Activated CD4-positive, alpha-beta T cell treated with anti-CD3 and anti-CD28 coated beads for 36 hours (primary cell): ENCODE measurements at regions not wholly inside any gene's neighbourhood (a gene's known extent, or its start where the extent isn't known, plus 50 kb on each side); places are given as distances from the start of the nearest gene placed in this dataset.
"Not testable (repeated sequence)": the region's sequence is repeated elsewhere in the genome, so short reads cannot be mapped to it uniquely, and the experiment has no call there.

Source experiments
- ATAC-seq: fragments of 200-7000 bp; cut with Tn5 transposase; one replicate; pipeline ENCODE4 v1.10.0; 2021; ENCODE audit warnings: mild to moderate bottlenecking, moderate library complexity
- CTCF ChIA-PET: fragments of 350-600 bp; sonication (Branson Sonifier 250); formaldehyde crosslinking; loops from one replicate; lab custom pipeline; 2021; ENCODE audit warnings: antibody characterized with exemption; lab: Charles Lee
- POLR2A ChIA-PET: fragments of 350-600 bp; sonication (Branson Sonifier 250); formaldehyde crosslinking; loops from one replicate; lab custom pipeline; 2021; ENCODE audit warnings: antibody characterized with exemption, inconsistent platforms; lab: Charles Lee
- DNase-seq: peaks from one replicate; pipeline ENCODE4 v3.0.0-alpha.2; 2020
- H3K27ac Mint-ChIP-seq: one replicate; pipeline ENCODE4 v1.8.0; 2021; ENCODE audit warnings: mixed read lengths
- H3K27me3 Mint-ChIP-seq: one replicate; pipeline ENCODE4 v1.8.0; 2021; ENCODE audit warnings: mixed read lengths
- H3K36me3 Mint-ChIP-seq: one replicate; pipeline ENCODE4 v1.8.0; 2021; ENCODE audit warnings: low read depth, mixed read lengths
- H3K4me1 Mint-ChIP-seq: one replicate; pipeline ENCODE4 v1.8.0; 2021; ENCODE audit warnings: mixed read lengths
- H3K4me3 Mint-ChIP-seq: one replicate; pipeline ENCODE4 v1.8.0; 2021; ENCODE audit warnings: mild to moderate bottlenecking, moderate library complexity, mixed read lengths
- H3K9me3 Mint-ChIP-seq: one replicate; pipeline ENCODE4 v1.8.0; 2021; ENCODE audit warnings: low read depth, mixed read lengths
- intact Hi-C, 2 experiments: fragments of 100-400 bp; cut with DNase I in 1 of 2; cut with micrococcal nuclease in 1 of 2; formaldehyde crosslinking; loops; one replicate each; pipeline versions ENCODE4 v1.14.2 to v1.15.1; 2022 to 2024; cut with DNase I, micrococcal nuclease

DNA sequence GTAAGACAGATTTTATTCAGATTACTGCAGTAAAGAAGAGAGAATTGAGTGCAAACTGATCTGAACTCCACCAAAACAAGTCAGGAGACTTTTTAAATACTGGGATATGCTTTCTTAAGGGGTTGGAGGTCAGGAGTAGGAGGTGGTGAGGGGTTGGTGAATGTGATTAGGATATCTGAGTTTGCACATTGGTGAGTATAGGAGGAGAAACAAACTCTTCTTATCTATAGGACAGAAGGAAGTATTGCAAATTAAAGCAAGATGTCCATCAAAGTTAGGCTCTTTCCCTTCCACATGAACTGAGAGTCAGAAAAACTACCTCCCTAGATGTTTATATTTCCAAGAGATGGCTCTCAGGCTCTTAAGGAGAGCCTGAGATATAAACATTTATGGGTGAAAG lies 114.6 kb upstream of the HTR1E start:
- ChIA-PET POLR2A (no interaction called here), CTCF (no interaction called here)
- DNase-seq (no peak), ATAC-seq (no peak)
- Mint-ChIP-seq H3K27ac (no peak overlapping the region), H3K27me3 (no peaks in the 10 kb centered on the region), H3K4me3 (no peak overlapping the region), H3K9me3 (peaks cover 3% of the 10 kb centered on the region), H3K4me1 (no peaks in the 10 kb centered on the region), H3K36me3 (no peaks in the 10 kb centered on the region)
- intact Hi-C loops: no loop called here

DNA sequence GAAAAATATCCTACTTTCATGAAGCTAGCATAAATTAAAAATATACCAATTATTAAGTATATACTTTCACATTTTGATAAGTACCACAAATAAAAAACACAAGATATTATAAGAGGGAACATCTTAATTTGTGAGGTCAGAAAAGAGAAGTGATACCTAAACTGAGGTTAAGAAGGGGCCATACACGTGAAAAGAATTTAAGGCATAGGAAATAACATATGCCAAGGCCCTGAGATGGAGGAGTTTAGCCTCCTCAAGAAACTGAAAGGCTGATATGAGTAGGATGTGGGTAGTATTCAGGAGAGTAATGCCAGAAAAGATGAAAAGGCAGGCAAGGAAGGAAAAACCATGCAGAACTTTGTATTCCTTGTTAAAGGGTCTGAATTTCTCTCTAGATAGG lies 116.6 kb upstream of the HTR1E start:
- ChIA-PET CTCF (interaction anchor here (0.5 kb wide), 1 partner anchor 953 kb away, joined by 3 read pairs; no protein-coding TSS in a partner anchor), POLR2A (no interaction called here)
- Mint-ChIP-seq H3K36me3 (no peaks in the 10 kb centered on the region), H3K4me3 (no peak overlapping the region), H3K9me3 (peaks cover 3% of the 10 kb centered on the region), H3K27me3 (no peaks in the 10 kb centered on the region), H3K4me1 (no peaks in the 10 kb centered on the region), H3K27ac (no peak overlapping the region)
- intact Hi-C loops: no loop called here
- DNase-seq: no peak
- no peak for ATAC-seq

DNA sequence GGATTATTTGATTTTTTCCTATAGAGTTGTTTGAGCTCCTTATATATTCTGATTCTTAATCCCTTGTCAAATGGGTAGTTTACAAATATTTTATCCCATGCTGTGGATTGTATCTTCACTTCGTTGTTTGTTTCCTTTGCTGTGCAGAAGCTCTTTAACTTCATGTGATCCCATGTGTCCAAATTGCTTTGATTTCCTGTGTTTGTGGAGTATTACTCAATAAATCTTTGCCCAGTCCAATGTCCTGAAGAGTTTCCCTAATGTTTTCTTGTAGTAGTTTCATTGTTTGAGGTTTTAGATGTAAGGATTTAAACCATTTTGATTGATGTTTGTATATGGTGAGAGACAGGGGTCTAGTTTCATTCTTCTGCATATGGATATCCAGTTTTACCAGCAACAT lies 143.7 kb upstream of the HTR1E start:
- ChIA-PET POLR2A (no interaction called here), CTCF (no interaction called here)
- no peaks in the 10 kb centered on the region for H3K4me1 Mint-ChIP-seq
- H3K9me3 Mint-ChIP-seq: no peaks in the 10 kb centered on the region
- H3K27me3 Mint-ChIP-seq: no peaks in the 10 kb centered on the region
- H3K27ac Mint-ChIP-seq: no peak overlapping the region
- ATAC-seq (no peak), DNase-seq (no peak)
- intact Hi-C loops: no loop called here
- no peaks in the 10 kb centered on the region for H3K36me3 Mint-ChIP-seq
- no peak overlapping the region for H3K4me3 Mint-ChIP-seq

DNA sequence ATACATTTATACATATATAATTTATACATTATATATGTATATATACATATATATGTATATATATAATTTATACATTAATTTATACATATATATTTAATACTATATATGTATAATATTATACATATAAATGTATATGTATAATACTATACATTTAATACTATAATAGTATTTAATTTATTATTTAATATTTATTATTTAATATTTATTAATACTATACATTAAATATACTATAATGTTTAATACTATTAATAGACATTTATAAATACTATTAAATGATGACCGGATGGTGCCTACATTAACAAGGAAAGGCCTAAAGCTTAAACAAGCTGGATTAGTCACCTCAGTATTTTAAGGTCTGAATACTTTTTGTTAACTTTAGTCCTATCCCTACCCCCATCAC lies 145.9 kb upstream of the HTR1E start:
- H3K27ac Mint-ChIP-seq: no peak overlapping the region
- no peaks in the 10 kb centered on the region for H3K36me3 Mint-ChIP-seq
- intact Hi-C loops: no loop called here
- CTCF ChIA-PET: no interaction called here
- no peaks in the 10 kb centered on the region for H3K27me3 Mint-ChIP-seq
- POLR2A ChIA-PET: no interaction called here
- H3K4me3 Mint-ChIP-seq: no peak overlapping the region
- H3K9me3 Mint-ChIP-seq: no peaks in the 10 kb centered on the region
- DNase-seq (no peak), ATAC-seq (no peak)
- no peaks in the 10 kb centered on the region for H3K4me1 Mint-ChIP-seq

GRCh38 chr6:86789779-86790411 lies 147.4 kb upstream of the HTR1E start:
- no peaks in the 10 kb centered on the region for H3K9me3 Mint-ChIP-seq
- no peak overlapping the region for H3K4me3 Mint-ChIP-seq
- H3K27me3 Mint-ChIP-seq: no peaks in the 10 kb centered on the region
- no peaks in the 10 kb centered on the region for H3K4me1 Mint-ChIP-seq
- DNase-seq (no peak), ATAC-seq (no peak)
- H3K27ac Mint-ChIP-seq: no peak overlapping the region
- intact Hi-C loops: no loop called here
- CTCF ChIA-PET: no interaction called here
- POLR2A ChIA-PET: no interaction called here
- no peaks in the 10 kb centered on the region for H3K36me3 Mint-ChIP-seq

- CTCF ChIA-PET: no interaction called here
- no peak for DNase-seq
- intact Hi-C loops: no loop called here
- no peak for ATAC-seq
- Mint-ChIP-seq H3K27me3 (no peaks in the 10 kb centered on the region), H3K4me3 (no peak overlapping the region), H3K9me3 (no peaks in the 10 kb centered on the region), H3K27ac (no peak overlapping the region), H3K36me3 (no peaks in the 10 kb centered on the region), H3K4me1 (no peaks in the 10 kb centered on the region)
- POLR2A ChIA-PET: no interaction called here
Observed at GRCh38 chr6:86782328-86782727, 155.0 kb upstream of the HTR1E start.

GRCh38 chr6:86780923-86781322 lies 156.4 kb upstream of the HTR1E start:
- Mint-ChIP-seq H3K9me3 (no peaks in the 10 kb centered on the region), H3K4me3 (no peak overlapping the region), H3K36me3 (no peaks in the 10 kb centered on the region), H3K4me1 (no peaks in the 10 kb centered on the region), H3K27me3 (no peaks in the 10 kb centered on the region), H3K27ac (no peak overlapping the region)
- ATAC-seq (no peak), DNase-seq (no peak)
- ChIA-PET CTCF (no interaction called here), POLR2A (no interaction called here)
- intact Hi-C loops: no loop called here

DNA sequence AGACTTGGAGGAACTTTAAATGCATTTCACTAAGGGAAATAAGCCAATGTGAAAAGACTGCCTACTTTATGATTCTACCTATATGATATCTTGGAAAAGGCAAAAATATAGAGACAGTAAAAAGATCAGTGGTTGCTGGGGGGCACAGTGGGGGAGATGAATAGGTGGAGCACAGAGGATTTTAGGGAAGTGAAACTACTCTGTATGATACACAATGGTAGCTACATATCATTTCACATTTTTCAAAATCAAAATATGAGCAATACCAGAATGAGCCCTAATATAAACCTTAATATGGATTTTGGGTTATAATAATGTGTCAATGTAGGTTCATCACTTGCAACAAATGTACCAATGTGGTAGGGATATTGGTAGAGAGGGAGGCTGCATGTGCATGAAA lies 161.4 kb upstream of the HTR1E start:
- ChIA-PET POLR2A (no interaction called here), CTCF (no interaction called here)
- no peak overlapping the region for H3K27ac Mint-ChIP-seq
- H3K36me3 Mint-ChIP-seq: no peaks in the 10 kb centered on the region
- no peaks in the 10 kb centered on the region for H3K9me3 Mint-ChIP-seq
- H3K4me1 Mint-ChIP-seq: no peaks in the 10 kb centered on the region
- no peak overlapping the region for H3K4me3 Mint-ChIP-seq
- ATAC-seq (no peak), DNase-seq (no peak)
- intact Hi-C loops: no loop called here
- no peaks in the 10 kb centered on the region for H3K27me3 Mint-ChIP-seq

DNA sequence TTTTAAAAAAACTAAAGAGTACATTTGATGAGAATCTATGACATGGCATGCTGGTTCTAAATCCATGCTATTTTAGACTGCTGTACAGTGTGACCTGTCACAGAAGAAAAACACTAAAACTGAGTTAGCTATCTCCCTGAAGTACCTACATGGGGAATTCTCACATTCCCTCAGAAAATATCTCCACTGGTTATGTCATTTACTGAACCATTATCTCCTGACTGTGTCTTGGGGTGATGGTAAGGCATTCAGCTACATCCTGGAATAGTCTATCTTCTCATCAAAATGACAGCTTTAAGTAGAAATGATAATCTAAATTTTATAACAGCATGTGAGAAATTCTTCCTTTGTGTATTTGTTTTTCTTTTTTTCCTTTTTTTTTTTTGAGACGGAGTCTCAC lies 172.1 kb upstream of the HTR1E start:
- no peaks in the 10 kb centered on the region for H3K4me1 Mint-ChIP-seq
- no peaks in the 10 kb centered on the region for H3K36me3 Mint-ChIP-seq
- H3K9me3 Mint-ChIP-seq: peaks cover 14% of the 10 kb centered on the region
- H3K4me3 Mint-ChIP-seq: no peak overlapping the region
- ChIA-PET POLR2A (no interaction called here), CTCF (interaction anchor here (0.8 to 0.9 kb wide), 2 partner anchors 13 to 123 kb away, joined by 3 to 4 read pairs; no protein-coding TSS in a partner anchor)
- no peak for ATAC-seq
- no peak for DNase-seq
- H3K27me3 Mint-ChIP-seq: no peaks in the 10 kb centered on the region
- no peak overlapping the region for H3K27ac Mint-ChIP-seq
- intact Hi-C loops: no loop called here

DNA sequence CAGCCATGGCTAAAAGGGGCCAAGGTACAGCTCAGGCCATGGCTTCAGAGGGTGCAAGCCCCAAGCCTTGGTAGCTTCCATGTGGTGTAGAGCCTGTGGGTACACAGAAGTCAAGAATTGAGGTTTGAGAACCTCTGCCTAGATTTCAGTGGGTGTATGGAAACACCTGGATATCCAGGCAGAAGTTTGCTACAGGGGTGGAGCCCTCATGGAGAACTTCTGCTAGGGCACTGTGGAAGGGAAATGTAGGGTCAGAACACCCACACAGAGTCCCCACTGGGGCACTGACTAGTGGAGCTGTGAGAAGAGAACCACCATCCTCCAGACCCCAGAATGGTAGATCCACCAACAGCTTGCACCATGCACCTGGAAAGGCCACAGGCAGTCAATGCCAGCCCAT lies 177.4 kb upstream of the HTR1E start:
- H3K4me1 Mint-ChIP-seq, H3K36me3 Mint-ChIP-seq, POLR2A ChIA-PET, ATAC-seq, H3K4me3 Mint-ChIP-seq, H3K27ac Mint-ChIP-seq, DNase-seq, H3K27me3 Mint-ChIP-seq, intact Hi-C loops, CTCF ChIA-PET: not testable (repeated sequence)
- peaks cover 14% of the 10 kb centered on the region for H3K9me3 Mint-ChIP-seq

DNA sequence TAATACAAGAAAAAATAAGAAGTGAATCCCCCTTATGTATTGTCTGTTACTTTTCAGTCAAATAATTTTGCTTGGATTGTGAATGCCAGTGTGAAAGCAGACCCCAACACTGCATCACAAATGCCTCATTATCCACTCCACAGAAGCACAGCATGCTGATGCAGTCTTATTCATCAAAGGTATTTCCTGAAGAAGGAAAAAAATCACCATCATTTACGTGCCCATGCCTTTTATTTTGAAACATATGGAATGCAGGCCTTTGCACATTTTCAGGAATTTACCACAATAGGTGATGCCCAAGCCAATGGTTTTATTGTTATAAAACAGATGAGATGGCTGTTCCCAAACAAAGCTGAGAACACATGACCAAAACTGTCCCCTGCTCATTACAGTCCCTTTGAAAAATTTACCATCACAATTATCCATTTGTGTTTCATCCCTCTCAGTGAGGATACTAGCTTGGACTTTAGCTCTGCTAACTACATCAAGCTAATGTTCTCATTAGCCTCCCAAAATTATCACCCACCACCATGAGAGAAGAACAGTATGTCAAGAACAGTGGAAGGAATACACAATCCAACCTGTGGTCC lies 180.6 kb upstream of the HTR1E start:
- Mint-ChIP-seq H3K9me3 (peaks cover 6% of the 10 kb centered on the region), H3K27me3 (no peaks in the 10 kb centered on the region), H3K4me1 (no peaks in the 10 kb centered on the region), H3K27ac (no peak overlapping the region), H3K4me3 (no peak overlapping the region), H3K36me3 (no peaks in the 10 kb centered on the region)
- intact Hi-C loops: no loop called here
- no peak for DNase-seq
- no peak for ATAC-seq
- POLR2A ChIA-PET: no interaction called here
- CTCF ChIA-PET: no interaction called here

- ATAC-seq: no peak
- H3K9me3 Mint-ChIP-seq: peaks cover 3% of the 10 kb centered on the region
- no peaks in the 10 kb centered on the region for H3K4me1 Mint-ChIP-seq
- no peak overlapping the region for H3K4me3 Mint-ChIP-seq
- H3K27me3 Mint-ChIP-seq: no peaks in the 10 kb centered on the region
- H3K36me3 Mint-ChIP-seq: no peaks in the 10 kb centered on the region
- ChIA-PET POLR2A (no interaction called here), CTCF (no interaction called here)
- intact Hi-C loops: no loop called here
- no peak for DNase-seq
- H3K27ac Mint-ChIP-seq: no peak overlapping the region
Observed at GRCh38 chr6:86744048-86744447, 193.3 kb upstream of the HTR1E start.
